ENCODE measurements at regions not wholly inside any gene's neighbourhood (a gene's known extent, or its start where the extent isn't known, plus 50 kb on each side); places are given as distances from the start of the nearest gene placed in this dataset.
"Not testable (repeated sequence)": the region's sequence is repeated elsewhere in the genome, so short reads cannot be mapped to it uniquely, and the experiment has no call there.

DNA sequence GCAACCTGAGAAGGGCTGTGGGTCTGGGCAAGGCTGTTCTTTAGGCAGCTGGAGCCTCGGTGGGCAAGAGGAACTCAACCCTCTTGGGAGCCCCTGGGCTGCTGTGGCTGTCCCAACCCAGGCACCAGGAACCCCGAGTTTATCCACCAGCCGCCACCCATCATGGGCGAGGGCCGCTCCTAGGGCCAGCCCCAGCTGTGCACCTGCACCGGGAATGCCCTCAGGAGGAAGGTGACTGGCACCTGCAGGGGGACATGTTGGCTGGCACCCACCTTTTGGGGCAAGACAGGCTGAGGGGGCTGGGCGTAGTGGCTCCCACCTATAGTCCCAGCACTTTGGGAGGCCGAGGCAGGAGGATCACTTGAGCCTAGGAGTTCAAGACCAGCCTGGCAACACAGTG is 393.8 kb upstream of the ZNF722 start:
- FAIRE-seq: not testable (repeated sequence)

DNA sequence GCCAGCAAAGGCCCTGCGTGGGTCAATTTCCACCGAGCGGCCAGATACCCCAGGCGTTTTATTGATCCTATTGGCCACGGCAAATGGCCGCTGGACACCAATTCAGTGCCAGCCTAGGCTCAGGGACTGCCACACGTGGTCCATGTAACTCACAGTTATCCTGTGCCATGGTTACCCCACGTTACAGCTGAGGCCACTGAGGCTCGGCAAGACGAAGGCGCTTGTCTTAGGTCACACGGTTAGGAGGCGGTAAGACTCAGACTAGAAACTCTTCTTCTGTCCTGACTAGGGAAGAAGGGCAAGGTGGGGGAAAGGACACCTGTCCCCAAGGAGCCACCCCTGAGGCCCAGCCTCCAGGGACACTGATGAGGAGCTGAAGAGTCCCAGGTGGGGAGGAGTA is 381.1 kb upstream of the ZNF722 start:
- H3K27ac ChIP-seq (ENCODE audit: low read depth, low read length); H2AK5ac ChIP-seq (ENCODE audit: low read depth, low read length); H3K14ac ChIP-seq (ENCODE audit: insufficient read length); H2AFZ ChIP-seq (ENCODE audit: low read length); H3K56ac ChIP-seq (replicated peaks; ENCODE audit: insufficient read length, low read depth, low read length); H3K79me2 ChIP-seq (ENCODE audit: control insufficient read depth in 1 of 2, insufficient read depth in 2 of 2, low read length in 2 of 2); H3K27me3 ChIP-seq (replicated peaks in 1 of 4; ENCODE audit: control insufficient read depth in 3 of 4, extremely low read depth in 1 of 4, insufficient read depth in 3 of 4, low read length in 3 of 4); H3K36me3 ChIP-seq (ENCODE audit: control insufficient read depth in 2 of 4, insufficient read depth in 4 of 4, low read length in 3 of 4); H4K8ac ChIP-seq (ENCODE audit: extremely low read depth, insufficient read depth, low read length); H4K91ac ChIP-seq (replicated peaks; ENCODE audit: insufficient read length, low read length); FAIRE-seq; H2BK12ac ChIP-seq (ENCODE audit: low read depth, low read length); POLR2A ChIA-PET (ENCODE audit: partially characterized antibody); H2BK20ac ChIP-seq (ENCODE audit: low read length); H4K20me1 ChIP-seq (replicated peaks in 1 of 2; ENCODE audit: control insufficient read depth in 1 of 2, insufficient read depth in 2 of 2, low read length in 2 of 2); H3K4me1 ChIP-seq (replicated peaks in 1 of 4; ENCODE audit: control insufficient read depth in 3 of 4, insufficient read depth in 4 of 4, low read length in 3 of 4); H3K18ac ChIP-seq (ENCODE audit: extremely low read depth, low read length); CTCF ChIA-PET (ENCODE audit: partially characterized antibody); H2BK15ac ChIP-seq (ENCODE audit: low read length); H3K23ac ChIP-seq (ENCODE audit: insufficient read length); H3K23me2 ChIP-seq (ENCODE audit: low read depth, low read length); H3K9me3 ChIP-seq (ENCODE audit: insufficient read depth in 2 of 2, low read depth in 1 of 2, low read length in 1 of 2); DNase-seq (ENCODE audit: low read depth in 1 of 2, low spot score in 2 of 2); H2BK120ac ChIP-seq (replicated peaks; ENCODE audit: low read depth, low read length); H3K79me1 ChIP-seq (ENCODE audit: low read depth, low read length); H3K4ac ChIP-seq (replicated peaks; ENCODE audit: insufficient read length, low read depth, low read length); H2BK5ac ChIP-seq (ENCODE audit: low read depth, low read length); H3K4me3 ChIP-seq (ENCODE audit: extremely low read depth in 1 of 4, insufficient read depth in 2 of 4, low read depth in 3 of 4, low read length in 4 of 4); H4K5ac ChIP-seq (ENCODE audit: insufficient read length, low read depth, low read length); H3K9ac ChIP-seq (replicated peaks in 1 of 4; ENCODE audit: extremely low read depth in 1 of 4, low read depth in 3 of 4, low read length in 3 of 4); H3K4me2 ChIP-seq (ENCODE audit: insufficient read depth in 1 of 2, low read depth in 2 of 2, low read length in 2 of 2): not testable (repeated sequence)
- WGBS, 2 experiments (ENCODE audit: extremely low coverage in 1 of 2, insufficient coverage in 1 of 2, insufficient read length in 1 of 2, insufficient replicate concordance in 2 of 2, low coverage in 1 of 2, low lambda C conversion rate in 2 of 2, missing lambda C conversion rate in 1 of 2): 72% methylated on average over 7 of the region's 13 CpGs; no CpG with 5 or more reads in 1 of the 2 experiments

More for the DNA sequence above, 393.8 kb upstream of the ZNF722 start:
- H2BK15ac ChIP-seq (ENCODE audit: low read length); H3K79me1 ChIP-seq (ENCODE audit: low read depth, low read length); H4K8ac ChIP-seq (ENCODE audit: extremely low read depth, insufficient read depth, low read length); POLR2A ChIA-PET (ENCODE audit: partially characterized antibody); H4K5ac ChIP-seq (ENCODE audit: insufficient read length, low read depth, low read length); H3K79me2 ChIP-seq (ENCODE audit: control insufficient read depth in 1 of 2, insufficient read depth in 2 of 2, low read length in 2 of 2); H3K56ac ChIP-seq (replicated peaks; ENCODE audit: insufficient read length, low read depth, low read length); H3K36me3 ChIP-seq (ENCODE audit: control insufficient read depth in 2 of 4, insufficient read depth in 4 of 4, low read length in 3 of 4); H2BK5ac ChIP-seq (ENCODE audit: low read depth, low read length); H2BK20ac ChIP-seq (ENCODE audit: low read length); H3K14ac ChIP-seq (ENCODE audit: insufficient read length); DNase-seq (ENCODE audit: low read depth in 1 of 2, low spot score in 2 of 2); H3K4me1 ChIP-seq (replicated peaks in 1 of 4; ENCODE audit: control insufficient read depth in 3 of 4, insufficient read depth in 4 of 4, low read length in 3 of 4); H2AFZ ChIP-seq (ENCODE audit: low read length); H3K23ac ChIP-seq (ENCODE audit: insufficient read length); H3K4me2 ChIP-seq (ENCODE audit: insufficient read depth in 1 of 2, low read depth in 2 of 2, low read length in 2 of 2); H3K4ac ChIP-seq (replicated peaks; ENCODE audit: insufficient read length, low read depth, low read length); H3K18ac ChIP-seq (ENCODE audit: extremely low read depth, low read length); H2BK120ac ChIP-seq (replicated peaks; ENCODE audit: low read depth, low read length); H3K27ac ChIP-seq (ENCODE audit: low read depth, low read length); H3K4me3 ChIP-seq (ENCODE audit: extremely low read depth in 1 of 4, insufficient read depth in 2 of 4, low read depth in 3 of 4, low read length in 4 of 4); H3K9ac ChIP-seq (replicated peaks in 1 of 4; ENCODE audit: extremely low read depth in 1 of 4, low read depth in 3 of 4, low read length in 3 of 4); CTCF ChIA-PET (ENCODE audit: partially characterized antibody); H3K27me3 ChIP-seq (replicated peaks in 1 of 4; ENCODE audit: control insufficient read depth in 3 of 4, extremely low read depth in 1 of 4, insufficient read depth in 3 of 4, low read length in 3 of 4); H2AK5ac ChIP-seq (ENCODE audit: low read depth, low read length); H3K9me3 ChIP-seq (ENCODE audit: insufficient read depth in 2 of 2, low read depth in 1 of 2, low read length in 1 of 2); H2BK12ac ChIP-seq (ENCODE audit: low read depth, low read length); H4K91ac ChIP-seq (replicated peaks; ENCODE audit: insufficient read length, low read length); H4K20me1 ChIP-seq (replicated peaks in 1 of 2; ENCODE audit: control insufficient read depth in 1 of 2, insufficient read depth in 2 of 2, low read length in 2 of 2); H3K23me2 ChIP-seq (ENCODE audit: low read depth, low read length): not testable (repeated sequence)
- 100% methylated on average over 1 of the region's 8 CpGs; no CpG with 5 or more reads in 1 of the 2 experiments for WGBS, 2 experiments (ENCODE audit: extremely low coverage in 1 of 2, insufficient coverage in 1 of 2, insufficient read length in 1 of 2, insufficient replicate concordance in 2 of 2, low coverage in 1 of 2, low lambda C conversion rate in 2 of 2, missing lambda C conversion rate in 1 of 2)
